ENCODE measurements at regions not wholly inside any gene's neighbourhood (a gene's known extent, or its start where the extent isn't known, plus 50 kb on each side); places are given as distances from the start of the nearest gene placed in this dataset.

- WGBS (ENCODE audit: extremely low coverage, insufficient read length, low lambda C conversion rate), result no CpG with 5 or more reads among the region's 5 CpGs
These were observed 645.8 kb downstream of the C6orf118 start for GRCh38 chr6:164663634-164664033.

More at GRCh38 chr6:164663634-164664033, 645.8 kb downstream of the C6orf118 start:
- Histone ChIP-seq H3K4me2 (ENCODE audit: insufficient read depth, insufficient read length, low read length) (no peak overlapping the region), H2BK20ac (ENCODE audit: low read depth, low read length, poor library complexity, severe bottlenecking) (no peak overlapping the region), H2AFZ (ENCODE audit: low read length) (no peak overlapping the region), H4K20me1 (ENCODE audit: control insufficient read depth, insufficient read depth, insufficient read length) (no peaks in the 10 kb centered on the region), H2BK12ac (ENCODE audit: insufficient read length, low read depth, low read length) (no peak overlapping the region), H2BK120ac (ENCODE audit: low read depth, low read length, poor library complexity, severe bottlenecking) (no peak overlapping the region), H3K79me1 (ENCODE audit: insufficient read depth, low read depth, low read length, poor library complexity, severe bottlenecking) (no peaks in the 10 kb centered on the region), H3K9ac (ENCODE audit: extremely low read depth, insufficient read length, low read length) (no peak overlapping the region), H4K5ac (ENCODE audit: insufficient read length, low read depth, low read length) (no peak overlapping the region), H3K23ac (ENCODE audit: insufficient read length, low read depth, low read length) (no peak overlapping the region), H2AK5ac (ENCODE audit: insufficient read length, low read length) (no peak overlapping the region), H3K27me3 (ENCODE audit: insufficient read depth, low read length) (no peaks in the 10 kb centered on the region), H3K18ac (ENCODE audit: insufficient read length, low read depth, low read length) (no peak overlapping the region), H3K56ac (ENCODE audit: insufficient read length, low read depth, low read length) (no peak overlapping the region), H3K4me1 (ENCODE audit: insufficient read depth, low read length) (no peaks in the 10 kb centered on the region), H3K27ac (ENCODE audit: insufficient read length, low read depth, low read length) (no peak overlapping the region), H3K14ac (ENCODE audit: insufficient read depth, low read length) (no peak overlapping the region), H3K4ac (ENCODE audit: low read depth, low read length) (no peak overlapping the region), H4K8ac (replicated peaks; ENCODE audit: insufficient read length, low read depth, low read length) (no peak overlapping the region), H4K91ac (ENCODE audit: insufficient read length, low read depth, low read length) (no peak overlapping the region), H3K9me3 (ENCODE audit: control insufficient read depth, low read depth, low read length) (no peaks in the 10 kb centered on the region), H3T11ph (ENCODE audit: low read length) (no peak overlapping the region), H2BK15ac (ENCODE audit: low read depth, low read length) (no peak overlapping the region), H3K23me2 (ENCODE audit: insufficient read length, low read depth, low read length, poor library complexity, severe bottlenecking) (no peaks in the 10 kb centered on the region), H2BK5ac (ENCODE audit: insufficient read length, low read length) (no peak overlapping the region), H3K79me2 (ENCODE audit: insufficient read depth, low read length) (no peaks in the 10 kb centered on the region)
- Mint-ChIP-seq H3K27me3 (ENCODE audit: low read depth) (no peaks in the 10 kb centered on the region), H3K27ac (no peak overlapping the region), H3K4me3 (no peak overlapping the region), H3K4me1 (peaks cover 9 to 10% of the 10 kb centered on the region in 2 experiments), H3K36me3 (ENCODE audit: insufficient read depth in 1 of 3, low read depth in 3 of 3) (peaks cover 0 to 3% (median 0%) of the 10 kb centered on the region in 3 experiments; a peak in 1 of 7 replicates), H3K9me3 (peaks cover 0 to 5% of the 10 kb centered on the region in 2 experiments; a peak in 2 of 5 replicates)
- DNase-seq, result no peak
- TF ChIP-seq CTCF (conservative IDR thresholded peaks at IDR 0.05), result no peak

All from H9 (cell line).